Osteocyte (in vitro differentiated cells): ENCODE measurements at regions not wholly inside any gene's neighbourhood (a gene's known extent, or its start where the extent isn't known, plus 50 kb on each side); places are given as distances from the start of the nearest gene placed in this dataset.

Experiments used
- DNase-seq: peaks from one replicate; pipeline ENCODE4 v3.0.0; 2021; ENCODE audit warnings: mixed read lengths; ENCODE audit not compliant: unreplicated experiment; ENCODE audit errors: extremely low spot score
- H3K27ac Mint-ChIP-seq: one replicate; pipeline ENCODE4 v1.8.0; 2021; ENCODE audit warnings: mild to moderate bottlenecking, mixed read lengths; ENCODE audit not compliant: unreplicated experiment
- H3K27me3 Mint-ChIP-seq: one replicate; pipeline ENCODE4 v1.8.0; 2021; ENCODE audit warnings: mixed read lengths; ENCODE audit not compliant: unreplicated experiment
- H3K36me3 Mint-ChIP-seq: one replicate; pipeline ENCODE4 v1.8.0; 2021; ENCODE audit warnings: mixed read lengths; ENCODE audit not compliant: unreplicated experiment
- H3K4me1 Mint-ChIP-seq: one replicate; pipeline ENCODE4 v1.8.0; 2021; ENCODE audit warnings: mixed read lengths; ENCODE audit not compliant: unreplicated experiment
- H3K4me3 Mint-ChIP-seq: one replicate; pipeline ENCODE4 v1.8.0; 2021; ENCODE audit warnings: mild to moderate bottlenecking, moderate library complexity, mixed read lengths; ENCODE audit not compliant: unreplicated experiment
- H3K9me3 Mint-ChIP-seq: one replicate; pipeline ENCODE4 v1.8.0; 2021; ENCODE audit warnings: mixed read lengths; ENCODE audit not compliant: unreplicated experiment
- CTCF ChIP-seq: fragments of 200-600 bp; sonication (generic); IDR thresholded peaks from 2 replicates; pipeline ENCODE4 v1.5.0; 2021; ENCODE audit warnings: antibody characterized with exemption, mild to moderate bottlenecking, moderate library complexity

GRCh38 chr13:68019901-68020300 lies 789.8 kb upstream of the PCDH9 start:
- no peak overlapping the region for H3K4me3 Mint-ChIP-seq
- H3K4me1 Mint-ChIP-seq: no peaks in the 10 kb centered on the region
- peaks cover 14% of the 10 kb centered on the region for H3K9me3 Mint-ChIP-seq
- no peaks in the 10 kb centered on the region for H3K27me3 Mint-ChIP-seq
- no peak overlapping the region for H3K27ac Mint-ChIP-seq
- H3K36me3 Mint-ChIP-seq: no peaks in the 10 kb centered on the region
- no peak for TF ChIP-seq CTCF
- DNase-seq: no peak

- Mint-ChIP-seq H3K27me3 (no peaks in the 10 kb centered on the region), H3K4me3 (no peak overlapping the region), H3K27ac (no peak overlapping the region), H3K4me1 (no peaks in the 10 kb centered on the region), H3K36me3 (no peaks in the 10 kb centered on the region), H3K9me3 (peaks cover 2% of the 10 kb centered on the region)
- no peak for TF ChIP-seq CTCF
- DNase-seq: no peak
These were observed 779.4 kb upstream of the PCDH9 start for GRCh38 chr13:68009546-68009945.

- H3K36me3 Mint-ChIP-seq: no peaks in the 10 kb centered on the region
- no peak for DNase-seq
These were observed 777.4 kb upstream of the PCDH9 start for GRCh38 chr13:68007576-68007975.

GRCh38 chr13:67996101-67996500 lies 766.0 kb upstream of the PCDH9 start:
- no peaks in the 10 kb centered on the region for H3K36me3 Mint-ChIP-seq
- TF ChIP-seq CTCF: no peak
- H3K27me3 Mint-ChIP-seq: no peaks in the 10 kb centered on the region
- no peak for DNase-seq
- no peaks in the 10 kb centered on the region for H3K9me3 Mint-ChIP-seq
- H3K4me3 Mint-ChIP-seq: no peak overlapping the region
- H3K4me1 Mint-ChIP-seq: no peaks in the 10 kb centered on the region
- no peak overlapping the region for H3K27ac Mint-ChIP-seq

More at GRCh38 chr13:68007576-68007975, 777.4 kb upstream of the PCDH9 start:
- Mint-ChIP-seq H3K27me3 (no peaks in the 10 kb centered on the region), H3K4me1 (no peaks in the 10 kb centered on the region), H3K4me3 (no peak overlapping the region), H3K27ac (no peak overlapping the region), H3K9me3 (peaks cover 7% of the 10 kb centered on the region)
- TF ChIP-seq CTCF: no peak

GRCh38 chr13:67990868-67991267 lies 760.7 kb upstream of the PCDH9 start:
- H3K4me3 Mint-ChIP-seq: no peak overlapping the region
- no peaks in the 10 kb centered on the region for H3K27me3 Mint-ChIP-seq
- no peak for DNase-seq
- no peaks in the 10 kb centered on the region for H3K4me1 Mint-ChIP-seq
- no peak for TF ChIP-seq CTCF
- H3K27ac Mint-ChIP-seq: no peak overlapping the region
- H3K36me3 Mint-ChIP-seq: no peaks in the 10 kb centered on the region
- no peaks in the 10 kb centered on the region for H3K9me3 Mint-ChIP-seq
